ENCODE measurements at regions not wholly inside any gene's neighbourhood (a gene's known extent, or its start where the extent isn't known, plus 50 kb on each side); places are given as distances from the start of the nearest gene placed in this dataset.

DNA sequence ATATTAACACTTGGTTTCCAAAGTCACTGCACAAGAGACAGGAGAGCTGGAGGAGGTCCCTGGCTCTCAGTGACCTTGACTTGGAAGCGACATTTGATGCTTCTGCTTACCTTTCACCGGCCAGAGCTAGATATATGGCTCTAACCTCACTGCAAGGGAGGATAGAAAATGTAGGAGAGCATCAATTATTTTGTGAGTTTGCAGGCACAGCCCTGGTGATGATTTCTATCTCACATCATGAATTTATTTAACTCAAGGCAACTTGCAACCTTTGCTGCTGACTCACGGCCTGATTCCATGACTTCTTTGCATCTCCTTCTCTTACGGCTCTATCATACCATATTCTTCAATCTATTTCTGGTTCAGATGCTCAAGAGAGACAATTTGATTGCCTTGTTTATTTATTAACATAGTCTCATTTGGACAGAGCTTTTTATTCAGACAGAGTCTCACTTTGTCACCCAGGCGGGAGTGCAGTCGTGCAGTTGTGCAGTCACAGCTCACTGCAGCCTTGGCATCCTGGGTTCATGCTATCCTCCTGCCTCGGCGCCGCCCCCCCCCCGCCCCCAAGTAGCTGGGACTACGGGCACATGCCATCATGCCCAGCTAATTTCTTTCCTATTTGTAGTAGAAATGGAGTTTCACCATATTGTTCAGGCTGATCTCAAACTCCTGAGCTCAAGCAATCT is 196.0 kb downstream of the REEP3 start:
- Histone ChIP-seq H3K4me3 (ENCODE audit: low read depth, low read length, poor library complexity, severe bottlenecking) (no peak overlapping the region), H3K4me1 (ENCODE audit: insufficient read depth, low read length, poor library complexity, severe bottlenecking) (peaks cover 73% of the 10 kb centered on the region), H3K27ac (ENCODE audit: low read depth, low read length, poor library complexity, severe bottlenecking) (no peak overlapping the region), H3K27me3 (replicated peaks; ENCODE audit: insufficient read depth, low read depth, low read length, poor library complexity) (no peaks in the 10 kb centered on the region), H3K9me3 (ENCODE audit: low read depth, low read length, poor library complexity, severe bottlenecking) (no peaks in the 10 kb centered on the region), H3K36me3 (ENCODE audit: insufficient read depth, low read length, poor library complexity, severe bottlenecking) (no peaks in the 10 kb centered on the region)
- no peak for DNase-seq (ENCODE audit: low spot score)
- POLR2A ChIA-PET (ENCODE audit: low non-redundant PET) = no interaction called here
- CTCF ChIA-PET = interaction anchor here (0.6 kb wide), 1 partner anchor 550 kb away, joined by 3 read pairs; no protein-coding TSS in a partner anchor
- intact Hi-C loops (cut with micrococcal nuclease; ENCODE audit: unreplicated experiment) = loop anchor here (5.0 to 10.0 kb wide), 2 partner anchors 195 to 452 kb away; partner anchors contain the start of gene REEP3
- TF ChIP-seq EZH2 (IDR thresholded peaks at IDR 0.05; ENCODE audit: borderline replicate concordance, low read depth, low read length, poor library complexity, severe bottlenecking) (no peak), CTCF (conservative IDR thresholded peaks at IDR 0.05; ENCODE audit: low read depth, low read length) (no peak)
- no TSS peak for BruUV-seq (replicated peaks)

GRCh38 chr10:63718006-63718405 is 196.8 kb downstream of the REEP3 start:
- Histone ChIP-seq H3K27ac (ENCODE audit: low read depth, low read length, poor library complexity, severe bottlenecking) (no peak overlapping the region), H3K27me3 (replicated peaks; ENCODE audit: insufficient read depth, low read depth, low read length, poor library complexity) (no peaks in the 10 kb centered on the region), H3K4me1 (ENCODE audit: insufficient read depth, low read length, poor library complexity, severe bottlenecking) (peaks cover 71% of the 10 kb centered on the region), H3K9me3 (ENCODE audit: low read depth, low read length, poor library complexity, severe bottlenecking) (no peaks in the 10 kb centered on the region), H3K4me3 (ENCODE audit: low read depth, low read length, poor library complexity, severe bottlenecking) (no peak overlapping the region), H3K36me3 (ENCODE audit: insufficient read depth, low read length, poor library complexity, severe bottlenecking) (no peaks in the 10 kb centered on the region)
- no peak for DNase-seq (ENCODE audit: low spot score)
- POLR2A ChIA-PET (ENCODE audit: low non-redundant PET) = interaction anchor here (0.5 to 0.7 kb wide), 2 partner anchors 8 to 125 kb away, joined by 3 to 5 read pairs; no protein-coding TSS in a partner anchor
- intact Hi-C loops (cut with micrococcal nuclease; ENCODE audit: unreplicated experiment) = loop anchor here (5.0 to 10.0 kb wide), 2 partner anchors 196 to 453 kb away; partner anchors contain the start of gene REEP3
- TF ChIP-seq CTCF (conservative IDR thresholded peaks at IDR 0.05; ENCODE audit: low read depth, low read length) (no peak), EZH2 (IDR thresholded peaks at IDR 0.05; ENCODE audit: borderline replicate concordance, low read depth, low read length, poor library complexity, severe bottlenecking) (no peak)
- BruUV-seq (replicated peaks) = no TSS peak
- CTCF ChIA-PET = interaction anchor here (1.2 kb wide), 1 partner anchor 551 kb away, joined by 8 read pairs; no protein-coding TSS in a partner anchor

DNA sequence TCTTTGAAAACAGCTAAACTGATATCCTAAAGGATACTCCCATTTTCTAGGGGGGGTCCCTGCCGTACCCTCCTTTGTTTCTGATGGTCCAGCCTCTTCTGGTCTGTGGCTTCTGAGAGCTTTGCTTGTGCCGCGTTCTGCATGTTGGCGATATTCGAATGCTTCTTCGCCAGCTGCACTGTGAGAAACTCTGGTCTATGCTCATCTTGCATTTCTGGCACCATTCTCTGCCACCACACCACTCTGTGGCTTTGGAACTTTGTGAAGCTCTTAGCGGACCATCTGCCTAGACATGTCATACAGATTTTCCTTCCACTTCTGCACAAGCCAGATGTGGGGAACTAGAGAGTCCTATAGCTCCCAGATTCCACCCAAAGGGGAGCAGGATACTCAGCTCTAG is 197.2 kb downstream of the REEP3 start:
- no TSS peak for BruUV-seq (replicated peaks)

More for the DNA sequence above, 197.2 kb downstream of the REEP3 start:
- no peaks in the 10 kb centered on the region for H3K36me3 ChIP-seq (ENCODE audit: insufficient read depth, low read length, poor library complexity, severe bottlenecking)
- POLR2A ChIA-PET (ENCODE audit: low non-redundant PET) = interaction anchor here (0.5 to 0.7 kb wide), 2 partner anchors 8 to 125 kb away, joined by 3 to 5 read pairs; no protein-coding TSS in a partner anchor
- no peak for TF ChIP-seq EZH2 (IDR thresholded peaks at IDR 0.05; ENCODE audit: borderline replicate concordance, low read depth, low read length, poor library complexity, severe bottlenecking)
- TF ChIP-seq CTCF (conservative IDR thresholded peaks at IDR 0.05; ENCODE audit: low read depth, low read length) = no peak
- H3K27ac ChIP-seq (ENCODE audit: low read depth, low read length, poor library complexity, severe bottlenecking) = no peak overlapping the region
- DNase-seq (ENCODE audit: low spot score) = no peak
- H3K9me3 ChIP-seq (ENCODE audit: low read depth, low read length, poor library complexity, severe bottlenecking) = no peaks in the 10 kb centered on the region
- CTCF ChIA-PET = interaction anchor here (1.2 to 1.9 kb wide), 2 partner anchors 48 to 551 kb away, joined by 8 to 9 read pairs; no protein-coding TSS in a partner anchor
- peaks cover 70% of the 10 kb centered on the region for H3K4me1 ChIP-seq (ENCODE audit: insufficient read depth, low read length, poor library complexity, severe bottlenecking)
- H3K27me3 ChIP-seq (replicated peaks; ENCODE audit: insufficient read depth, low read depth, low read length, poor library complexity) = no peaks in the 10 kb centered on the region
- no peak overlapping the region for H3K4me3 ChIP-seq (ENCODE audit: low read depth, low read length, poor library complexity, severe bottlenecking)
- intact Hi-C loops (cut with micrococcal nuclease; ENCODE audit: unreplicated experiment) = loop anchor here (5.0 to 10.0 kb wide), 2 partner anchors 196 to 454 kb away; partner anchors contain the start of gene REEP3

Data from A673 (cell line).